WERI-Rb-1 (cell line): ENCODE measurements at regions not wholly inside any gene's neighbourhood (a gene's known extent, or its start where the extent isn't known, plus 50 kb on each side); places are given as distances from the start of the nearest gene placed in this dataset.

Experiments
- DNase-seq: peaks from one replicate; pipeline ENCODE4 v3.0.0-alpha.2; 2020
- H3K27ac ChIP-seq: fragments of 250-450 bp; sonication (Bioruptor Pico); 2 replicates; pipeline ENCODE4 v1.5.1; 2020; ENCODE audit warnings: mild to moderate bottlenecking, moderate library complexity
- H3K27me3 ChIP-seq: fragments of 250-450 bp; sonication (Bioruptor Pico); 2 replicates; pipeline ENCODE4 v1.5.1; 2021; ENCODE audit warnings: mild to moderate bottlenecking, low read depth, moderate library complexity; ENCODE audit not compliant: insufficient read depth, severe bottlenecking
- H3K36me3 ChIP-seq: fragments of 250-450 bp; sonication (Bioruptor Pico); 2 replicates; pipeline ENCODE4 v1.5.1; 2020; ENCODE audit warnings: mild to moderate bottlenecking, moderate library complexity
- H3K4me3 ChIP-seq: 2 replicates; pipeline ENCODE4 v1.5.1; 2011; ENCODE audit warnings: low read depth, mild to moderate bottlenecking, control low read depth, low read length
- H3K9me3 ChIP-seq: fragments of 250-450 bp; sonication (Bioruptor Pico); 2 replicates; pipeline ENCODE4 v1.5.1; 2021; ENCODE audit warnings: mild to moderate bottlenecking, moderate library complexity; ENCODE audit not compliant: severe bottlenecking
- TF ChIP-seq, protein P1 (sequence below): IDR thresholded peaks from 2 replicates; pipeline ENCODE4 v1.5.1; 2011; ENCODE audit warnings: low read depth, mild to moderate bottlenecking, control low read depth, inconsistent platforms, low read length

GRCh38 chr18:57915865-57916582 lies 112.9 kb upstream of the ATP8B1 start:
- Histone ChIP-seq H3K27me3 (no peaks in the 10 kb centered on the region), H3K9me3 (peaks cover 32% of the 10 kb centered on the region), H3K4me3 (no peak overlapping the region), H3K36me3 (no peaks in the 10 kb centered on the region; the same call in 1 of the 2 replicates), H3K27ac (peak overlapping the region; percentile 87)
- DNase-seq = peak; percentile 79
- TF ChIP-seq, protein P1, sequence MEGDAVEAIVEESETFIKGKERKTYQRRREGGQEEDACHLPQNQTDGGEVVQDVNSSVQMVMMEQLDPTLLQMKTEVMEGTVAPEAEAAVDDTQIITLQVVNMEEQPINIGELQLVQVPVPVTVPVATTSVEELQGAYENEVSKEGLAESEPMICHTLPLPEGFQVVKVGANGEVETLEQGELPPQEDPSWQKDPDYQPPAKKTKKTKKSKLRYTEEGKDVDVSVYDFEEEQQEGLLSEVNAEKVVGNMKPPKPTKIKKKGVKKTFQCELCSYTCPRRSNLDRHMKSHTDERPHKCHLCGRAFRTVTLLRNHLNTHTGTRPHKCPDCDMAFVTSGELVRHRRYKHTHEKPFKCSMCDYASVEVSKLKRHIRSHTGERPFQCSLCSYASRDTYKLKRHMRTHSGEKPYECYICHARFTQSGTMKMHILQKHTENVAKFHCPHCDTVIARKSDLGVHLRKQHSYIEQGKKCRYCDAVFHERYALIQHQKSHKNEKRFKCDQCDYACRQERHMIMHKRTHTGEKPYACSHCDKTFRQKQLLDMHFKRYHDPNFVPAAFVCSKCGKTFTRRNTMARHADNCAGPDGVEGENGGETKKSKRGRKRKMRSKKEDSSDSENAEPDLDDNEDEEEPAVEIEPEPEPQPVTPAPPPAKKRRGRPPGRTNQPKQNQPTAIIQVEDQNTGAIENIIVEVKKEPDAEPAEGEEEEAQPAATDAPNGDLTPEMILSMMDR = 0 out of 2 replicates have a peak, but pooled peaks have one; percentile 5

- H3K27me3 ChIP-seq = no peaks in the 10 kb centered on the region
- no peak for DNase-seq
- TF ChIP-seq, protein P1 = no peak
- H3K4me3 ChIP-seq = no peak overlapping the region
- H3K27ac ChIP-seq = peak overlapping the region; percentile 87
- H3K9me3 ChIP-seq = peaks cover 26% of the 10 kb centered on the region
- no peaks in the 10 kb centered on the region; the same call in 1 of the 2 replicates for H3K36me3 ChIP-seq
Measured at GRCh38 chr18:57915248-57915647, 112.1 kb upstream of the ATP8B1 start.

- Histone ChIP-seq H3K27me3 (no peaks in the 10 kb centered on the region), H3K36me3 (no peaks in the 10 kb centered on the region; the same call in 1 of the 2 replicates), H3K9me3 (peaks cover 20% of the 10 kb centered on the region), H3K27ac (no peak overlapping the region), H3K4me3 (no peak overlapping the region)
- DNase-seq = no peak
- TF ChIP-seq, protein P1 = no peak
Measured at GRCh38 chr18:57913686-57914085, 110.6 kb upstream of the ATP8B1 start.

DNA sequence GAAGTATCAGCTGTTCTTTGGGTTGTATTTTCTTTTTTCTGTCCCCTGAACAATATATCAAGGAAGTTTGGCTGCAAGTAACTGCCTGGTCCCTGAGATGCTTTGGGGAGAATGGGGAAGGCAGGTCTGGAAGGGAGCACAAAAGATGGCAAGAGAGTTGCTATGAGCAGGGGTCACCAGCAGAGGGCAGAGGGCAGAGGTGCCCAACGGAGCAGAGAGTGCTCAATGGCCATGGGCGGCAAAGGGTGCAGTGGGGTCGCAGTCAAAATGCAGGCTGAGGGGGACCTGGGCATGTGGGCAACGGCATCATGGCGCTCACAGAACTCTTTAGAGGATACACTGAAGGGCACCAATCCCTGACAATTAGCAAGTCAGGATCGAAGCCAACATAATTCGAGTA lies 107.7 kb upstream of the ATP8B1 start:
- peak; percentile 44 for DNase-seq
- Histone ChIP-seq H3K27me3 (no peaks in the 10 kb centered on the region), H3K27ac (no peak overlapping the region), H3K9me3 (no peaks in the 10 kb centered on the region), H3K36me3 (no peaks in the 10 kb centered on the region), H3K4me3 (no peak overlapping the region)
- TF ChIP-seq, protein P1 = peak; percentile 86

DNA sequence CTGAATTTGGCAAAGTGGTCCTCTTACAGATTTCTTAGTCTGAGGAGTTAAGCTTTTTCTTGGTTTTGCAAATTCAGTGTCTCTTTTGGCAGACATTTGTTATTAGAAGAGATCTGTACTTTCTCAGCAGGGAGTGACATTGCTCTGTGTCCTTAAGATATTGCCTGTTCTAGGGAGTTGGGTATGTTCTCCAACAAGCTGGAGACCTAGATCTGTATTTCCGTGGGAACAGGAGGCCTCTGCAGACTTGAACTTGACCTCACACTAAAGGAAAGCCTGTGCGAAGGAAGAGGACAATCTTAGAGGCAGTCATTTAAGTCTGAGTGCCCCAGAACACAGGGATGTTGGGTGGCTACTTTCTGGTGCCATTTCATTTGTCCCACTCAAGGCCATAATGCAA lies 107.0 kb upstream of the ATP8B1 start:
- TF ChIP-seq, protein P1 = no peak
- Histone ChIP-seq H3K36me3 (no peaks in the 10 kb centered on the region), H3K4me3 (no peak overlapping the region), H3K27me3 (no peaks in the 10 kb centered on the region), H3K27ac (no peak overlapping the region), H3K9me3 (no peaks in the 10 kb centered on the region)
- no peak for DNase-seq

- Histone ChIP-seq H3K27ac (no peak overlapping the region), H3K4me3 (no peak overlapping the region), H3K36me3 (no peaks in the 10 kb centered on the region), H3K9me3 (no peaks in the 10 kb centered on the region), H3K27me3 (no peaks in the 10 kb centered on the region)
- TF ChIP-seq, protein P1 = no peak
- DNase-seq = no peak
Measured at GRCh38 chr18:57909620-57910019, 106.5 kb upstream of the ATP8B1 start.
